ENCODE measurements at regions not wholly inside any gene's neighbourhood (a gene's known extent, or its start where the extent isn't known, plus 50 kb on each side); places are given as distances from the start of the nearest gene placed in this dataset.

GRCh38 chr7:131014906-131015656 is 281.1 kb upstream of the KLF14 start:
- H3K9me3 Mint-ChIP-seq: no peaks in the 10 kb centered on the region
- H3K36me3 Mint-ChIP-seq: peaks cover 3% of the 10 kb centered on the region
- peaks cover 53 to 78% (median 69%) of the 10 kb centered on the region in 3 donors for H3K4me1 Mint-ChIP-seq
- H3K27me3 Mint-ChIP-seq: no peaks in the 10 kb centered on the region
- H3K27ac Mint-ChIP-seq: peak overlapping the region in 2 of 3 donors; percentile 71 to 88
- peak overlapping the region in 1 of 4 donors; percentile 1 for H3K4me3 Mint-ChIP-seq

- no peaks in the 10 kb centered on the region for H3K9me3 Mint-ChIP-seq
- H3K27me3 Mint-ChIP-seq: no peaks in the 10 kb centered on the region
- H3K27ac Mint-ChIP-seq: peak overlapping the region in 2 of 3 donors; percentile 71 to 88
- H3K4me1 Mint-ChIP-seq: peaks cover 52 to 78% (median 69%) of the 10 kb centered on the region in 3 donors
- H3K36me3 Mint-ChIP-seq: peaks cover 3% of the 10 kb centered on the region
- peak overlapping the region in 1 of 4 donors; percentile 52 for H3K4me3 Mint-ChIP-seq
These were observed 281.6 kb upstream of the KLF14 start for GRCh38 chr7:131015657-131015958.

- Mint-ChIP-seq H3K4me1 (peaks cover 51 to 79% (median 68%) of the 10 kb centered on the region in 3 donors), H3K4me3 (peak overlapping the region in 1 of 4 donors; percentile 52), H3K27ac (peak overlapping the region in 2 of 3 donors; percentile 71 to 88), H3K27me3 (no peaks in the 10 kb centered on the region), H3K9me3 (no peaks in the 10 kb centered on the region), H3K36me3 (peaks cover 3% of the 10 kb centered on the region)
These were observed 282.2 kb upstream of the KLF14 start for GRCh38 chr7:131016230-131016629.

GRCh38 chr7:131019351-131019750 is 285.3 kb upstream of the KLF14 start:
- peak overlapping the region; percentile 61 to 87 (median 76) for H3K27ac Mint-ChIP-seq
- H3K9me3 Mint-ChIP-seq: peaks cover 0 to 2% (median 0%) of the 10 kb centered on the region in 3 donors
- peaks cover 9% of the 10 kb centered on the region for H3K36me3 Mint-ChIP-seq
- H3K4me1 Mint-ChIP-seq: peaks cover 47 to 65% (median 65%) of the 10 kb centered on the region in 3 donors
- H3K27me3 Mint-ChIP-seq: no peaks in the 10 kb centered on the region
- peak overlapping the region in 1 of 4 donors; percentile 11 for H3K4me3 Mint-ChIP-seq

- Mint-ChIP-seq H3K27me3 (no peaks in the 10 kb centered on the region), H3K27ac (peak overlapping the region; percentile 64 to 93 (median 87)), H3K36me3 (peaks cover 7% of the 10 kb centered on the region), H3K4me3 (peak overlapping the region in 3 of 4 donors; percentile 63 to 89 (median 88)), H3K4me1 (peaks cover 43 to 62% (median 55%) of the 10 kb centered on the region in 3 donors), H3K9me3 (peaks cover 0 to 2% (median 0%) of the 10 kb centered on the region in 3 donors)
These were observed 286.8 kb upstream of the KLF14 start for GRCh38 chr7:131020759-131021261.

GRCh38 chr7:131021460-131021859 is 287.5 kb upstream of the KLF14 start:
- no peaks in the 10 kb centered on the region for H3K27me3 Mint-ChIP-seq
- H3K4me3 Mint-ChIP-seq: peak overlapping the region in 3 of 4 donors; percentile 63 to 89 (median 88)
- peak overlapping the region; percentile 64 to 93 (median 85) for H3K27ac Mint-ChIP-seq
- peaks cover 44 to 63% (median 54%) of the 10 kb centered on the region in 3 donors for H3K4me1 Mint-ChIP-seq
- peaks cover 0 to 2% (median 0%) of the 10 kb centered on the region in 3 donors for H3K9me3 Mint-ChIP-seq
- H3K36me3 Mint-ChIP-seq: peaks cover 7% of the 10 kb centered on the region

GRCh38 chr7:131021902-131022301 is 287.9 kb upstream of the KLF14 start:
- Mint-ChIP-seq H3K27me3 (no peaks in the 10 kb centered on the region), H3K4me3 (peak overlapping the region in 3 of 4 donors; percentile 63 to 89 (median 88)), H3K27ac (peak overlapping the region; percentile 64 to 93 (median 75)), H3K4me1 (peaks cover 48 to 64% (median 58%) of the 10 kb centered on the region in 3 donors), H3K9me3 (peaks cover 0 to 2% (median 0%) of the 10 kb centered on the region in 3 donors), H3K36me3 (peaks cover 7% of the 10 kb centered on the region)

GRCh38 chr7:131026297-131027000 is 292.4 kb upstream of the KLF14 start:
- peaks cover 0 to 2% (median 0%) of the 10 kb centered on the region in 3 donors for H3K9me3 Mint-ChIP-seq
- peaks cover 51 to 69% (median 54%) of the 10 kb centered on the region in 3 donors for H3K4me1 Mint-ChIP-seq
- H3K4me3 Mint-ChIP-seq: peak overlapping the region in 3 of 4 donors; percentile 60 to 87 (median 75)
- H3K27me3 Mint-ChIP-seq: no peaks in the 10 kb centered on the region
- H3K36me3 Mint-ChIP-seq: peaks cover 9% of the 10 kb centered on the region
- peak overlapping the region; percentile 91 to 96 (median 93) for H3K27ac Mint-ChIP-seq

- peak overlapping the region; percentile 91 to 96 (median 93) for H3K27ac Mint-ChIP-seq
- H3K4me1 Mint-ChIP-seq: peaks cover 51 to 71% (median 55%) of the 10 kb centered on the region in 3 donors
- H3K27me3 Mint-ChIP-seq: no peaks in the 10 kb centered on the region
- peaks cover 9% of the 10 kb centered on the region for H3K36me3 Mint-ChIP-seq
- H3K9me3 Mint-ChIP-seq: no peaks in the 10 kb centered on the region
- H3K4me3 Mint-ChIP-seq: peak overlapping the region; percentile 39 to 87 (median 68)
These were observed 293.3 kb upstream of the KLF14 start for GRCh38 chr7:131027287-131027773.

- H3K27me3 Mint-ChIP-seq: no peaks in the 10 kb centered on the region
- peak overlapping the region; percentile 91 to 96 (median 93) for H3K27ac Mint-ChIP-seq
- H3K36me3 Mint-ChIP-seq: peaks cover 7% of the 10 kb centered on the region
- H3K9me3 Mint-ChIP-seq: no peaks in the 10 kb centered on the region
- peak overlapping the region in 3 of 4 donors; percentile 28 to 70 (median 58) for H3K4me3 Mint-ChIP-seq
- H3K4me1 Mint-ChIP-seq: peaks cover 57 to 72% (median 59%) of the 10 kb centered on the region in 3 donors
These were observed 294.3 kb upstream of the KLF14 start for GRCh38 chr7:131028295-131028694.

GRCh38 chr7:131029002-131029401 is 295.0 kb upstream of the KLF14 start:
- Mint-ChIP-seq H3K27me3 (no peaks in the 10 kb centered on the region), H3K4me1 (peaks cover 60 to 75% (median 62%) of the 10 kb centered on the region in 3 donors), H3K9me3 (no peaks in the 10 kb centered on the region)

GRCh38 chr7:131031099-131031868 is 296.4 kb upstream of the MKLN1 start:
- Mint-ChIP-seq H3K27me3 (no peaks in the 10 kb centered on the region), H3K9me3 (peaks cover 0 to 2% (median 0%) of the 10 kb centered on the region in 3 donors), H3K27ac (peak overlapping the region; percentile 91 to 95 (median 93)), H3K36me3 (peaks cover 4% of the 10 kb centered on the region), H3K4me3 (peak overlapping the region; percentile 51 to 91 (median 68)), H3K4me1 (peaks cover 66 to 73% (median 72%) of the 10 kb centered on the region in 3 donors)

More at GRCh38 chr7:131029002-131029401, 295.0 kb upstream of the KLF14 start:
- Mint-ChIP-seq H3K4me3 (peak overlapping the region in 3 of 4 donors; percentile 58 to 70 (median 65)), H3K36me3 (peaks cover 3% of the 10 kb centered on the region), H3K27ac (peak overlapping the region; percentile 91 to 96 (median 93))

- peaks cover 0 to 2% (median 0%) of the 10 kb centered on the region in 3 donors for H3K9me3 Mint-ChIP-seq
- no peaks in the 10 kb centered on the region for H3K27me3 Mint-ChIP-seq
- H3K36me3 Mint-ChIP-seq: peaks cover 4% of the 10 kb centered on the region
- H3K4me3 Mint-ChIP-seq: peak overlapping the region; percentile 5 to 77 (median 47)
- peaks cover 60 to 69% (median 68%) of the 10 kb centered on the region in 3 donors for H3K4me1 Mint-ChIP-seq
- peak overlapping the region; percentile 81 to 93 (median 91) for H3K27ac Mint-ChIP-seq
These were observed 294.9 kb upstream of the MKLN1 start for GRCh38 chr7:131032786-131033185.

Data from IgD-negative memory B cell (primary cell).